ENCODE measurements at regions not wholly inside any gene's neighbourhood (a gene's known extent, or its start where the extent isn't known, plus 50 kb on each side); places are given as distances from the start of the nearest gene placed in this dataset.

DNA sequence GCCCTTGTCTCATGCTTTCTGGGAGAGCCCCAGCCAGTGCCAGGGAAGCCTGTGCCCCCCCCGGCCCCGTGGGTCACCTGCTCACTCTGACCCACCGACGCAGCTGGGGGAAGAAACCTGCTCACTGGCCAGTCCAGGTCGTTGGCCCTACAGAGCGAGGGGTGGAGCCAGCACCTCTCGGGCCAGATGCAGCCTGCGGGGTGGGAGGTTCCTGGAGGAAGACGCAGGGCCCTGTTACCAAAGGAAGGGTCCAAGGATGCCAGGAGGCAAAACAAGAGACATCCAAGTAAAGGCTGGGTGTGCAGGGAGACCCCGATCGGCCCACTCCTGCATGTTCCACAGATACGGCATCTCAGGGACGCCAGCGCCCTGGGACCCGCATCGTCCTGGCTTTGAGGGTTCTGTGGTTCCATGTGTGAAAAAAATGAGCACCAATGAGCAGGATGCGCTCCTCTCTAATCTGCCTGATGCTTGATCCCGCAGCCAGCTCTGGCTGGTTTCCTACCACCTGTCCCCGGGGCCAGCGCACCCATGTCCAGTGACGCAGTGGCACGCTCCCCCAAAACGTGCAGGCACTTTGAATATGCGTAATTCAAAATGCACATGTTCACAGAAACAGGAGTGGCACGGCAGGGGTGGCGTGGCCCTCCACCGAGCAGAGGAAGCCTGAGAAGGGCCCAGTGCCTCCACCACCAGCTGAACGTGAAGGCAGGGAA lies 66.0 kb upstream of the GALNT9 start:
- DNase-seq (ENCODE audit: low read depth, low spot score) = no peak

DNA sequence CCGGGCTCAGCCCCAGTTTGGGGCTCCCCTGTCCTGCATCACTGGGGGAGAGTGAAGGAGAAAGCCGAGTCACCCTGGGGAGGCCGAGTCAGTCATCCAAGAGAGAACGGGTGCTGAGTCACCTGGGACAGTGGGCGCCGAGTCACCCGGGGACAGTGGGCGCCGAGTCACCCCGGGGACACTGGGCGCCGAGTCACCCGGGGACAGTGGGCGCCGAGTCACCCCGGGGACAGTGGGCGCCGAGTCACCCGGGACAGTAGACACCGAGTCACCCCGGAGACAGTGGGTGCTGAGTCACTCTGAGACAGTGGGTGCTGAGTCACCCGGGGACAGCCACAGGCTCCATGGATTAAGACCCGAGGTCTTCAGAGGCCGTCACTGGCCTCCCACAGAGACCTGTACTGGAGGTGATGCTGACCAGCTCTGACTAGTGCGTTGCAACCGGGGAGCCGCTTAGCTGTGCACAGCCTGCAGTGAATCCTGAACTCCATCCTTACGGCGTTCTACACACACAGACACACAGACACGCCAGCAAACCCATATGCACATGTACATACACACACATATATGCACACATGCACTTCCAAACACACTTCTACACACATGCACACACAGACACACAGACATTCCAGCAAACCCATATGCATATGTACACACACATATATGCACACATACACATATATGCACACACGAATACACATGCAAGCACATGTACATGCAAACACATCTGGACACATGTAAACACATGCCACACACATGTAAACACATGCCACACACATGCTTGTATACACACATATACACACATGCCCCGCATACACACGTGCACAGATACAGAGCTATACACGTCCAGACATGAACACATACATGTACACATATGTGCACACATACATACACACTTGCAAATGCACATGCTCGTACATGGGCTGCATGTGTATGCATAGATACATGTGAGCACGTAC lies 64.9 kb upstream of the GALNT9 start:
- no peak for DNase-seq (ENCODE audit: low read depth, low spot score)

DNA sequence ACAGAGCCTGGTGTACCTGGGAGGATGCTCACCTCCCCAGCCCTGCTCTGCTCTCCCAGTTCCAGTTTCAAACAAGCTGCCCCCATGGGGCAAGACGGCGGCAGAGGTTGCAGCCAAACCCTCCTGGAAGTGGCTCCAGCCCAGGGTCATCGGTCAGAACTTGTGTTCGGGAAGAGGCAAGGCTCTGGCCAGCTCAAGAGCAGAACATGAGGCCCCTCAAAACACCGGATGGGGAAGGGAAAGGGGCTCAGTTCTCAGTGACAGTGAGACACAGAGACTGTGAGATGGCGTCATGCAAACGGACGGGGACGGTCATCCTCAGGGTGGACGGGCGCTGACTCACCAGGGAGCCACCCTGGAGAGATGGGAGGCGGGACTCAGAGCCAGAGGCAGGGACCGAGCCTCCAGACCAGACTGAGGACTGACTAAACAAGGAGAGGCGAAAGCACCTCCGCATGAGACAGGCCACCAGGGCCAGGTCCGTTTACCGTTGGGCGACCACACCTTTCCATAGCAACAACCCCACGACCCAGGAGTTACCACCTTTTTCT lies 63.9 kb upstream of the GALNT9 start:
- no peak for DNase-seq (ENCODE audit: low read depth, low spot score)

DNA sequence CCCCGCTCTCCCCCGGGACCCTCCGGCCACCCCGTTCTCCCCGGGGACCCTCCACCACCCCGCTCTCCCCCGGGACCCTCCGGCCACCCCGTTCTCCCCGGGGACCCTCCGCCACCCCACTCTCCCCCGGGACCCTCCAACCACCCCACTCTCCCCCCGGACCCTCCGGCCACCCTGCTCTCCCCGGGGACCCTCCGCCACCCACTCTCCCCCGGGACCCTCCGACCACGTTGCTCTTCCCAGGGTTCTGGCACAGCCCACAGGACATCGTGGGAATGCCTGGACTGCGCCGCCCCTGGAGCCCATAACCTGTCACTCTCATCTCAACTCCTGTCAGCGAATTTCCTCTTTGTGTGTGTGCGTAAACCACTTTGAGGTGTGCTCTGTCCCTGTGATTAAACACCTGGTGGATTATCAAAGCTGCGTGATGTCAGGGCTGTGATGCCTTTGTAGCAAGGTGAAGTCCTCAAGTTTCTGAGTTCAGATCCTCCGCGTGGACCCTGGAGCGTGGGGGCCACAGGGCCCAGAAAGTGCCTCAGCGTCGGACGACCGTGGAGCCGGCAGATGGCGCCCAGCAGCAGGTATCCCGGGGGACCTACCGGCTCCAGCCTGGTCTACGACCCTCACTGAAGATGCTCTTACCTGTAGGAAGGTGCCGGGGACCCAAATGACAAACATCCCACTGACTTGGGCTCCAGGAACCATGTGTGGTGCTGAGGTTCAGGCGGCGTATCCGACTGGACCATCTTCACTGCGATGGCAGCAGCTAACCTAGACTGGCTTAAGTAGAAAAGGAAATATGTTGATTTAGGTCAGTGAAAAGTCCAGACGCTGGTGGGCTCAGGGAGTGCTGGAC lies 63.2 kb upstream of the GALNT9 start:
- DNase-seq (ENCODE audit: low read depth, low spot score) = no peak

DNA sequence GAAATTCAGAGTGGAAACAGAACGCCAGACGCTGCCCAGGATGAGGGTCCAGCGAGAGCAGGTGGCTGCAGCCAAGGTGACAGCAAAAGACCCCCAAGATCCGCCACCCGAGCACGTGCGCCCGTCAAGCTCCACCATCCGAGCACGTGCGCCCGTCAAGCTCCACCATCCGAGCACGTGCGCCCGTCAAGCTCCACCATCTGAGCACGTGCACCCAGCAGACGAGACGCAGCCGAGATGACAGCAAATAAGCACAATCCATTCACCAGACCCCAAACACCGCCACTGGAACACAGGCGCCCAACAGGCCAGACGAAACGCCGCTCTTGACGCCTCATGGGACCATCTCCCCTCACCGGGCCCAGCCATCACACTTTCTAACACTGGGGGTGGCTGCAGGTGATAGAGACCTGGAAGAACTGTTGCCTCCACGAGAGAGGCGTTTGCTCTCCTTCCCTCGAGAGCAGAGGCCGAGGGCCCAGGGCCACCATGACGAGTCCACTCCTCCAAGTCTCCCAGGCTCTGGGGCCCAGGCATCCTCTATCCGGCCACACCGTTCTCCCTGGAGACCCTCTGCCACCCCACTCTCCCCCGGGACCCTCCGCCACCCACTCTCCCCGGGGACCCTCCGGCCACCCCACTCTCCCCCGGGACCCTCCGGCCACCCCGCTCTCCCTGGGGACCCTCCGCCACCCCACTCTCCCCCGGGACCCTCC lies 62.1 kb upstream of the GALNT9 start:
- DNase-seq (ENCODE audit: low read depth, low spot score) = no peak

DNA sequence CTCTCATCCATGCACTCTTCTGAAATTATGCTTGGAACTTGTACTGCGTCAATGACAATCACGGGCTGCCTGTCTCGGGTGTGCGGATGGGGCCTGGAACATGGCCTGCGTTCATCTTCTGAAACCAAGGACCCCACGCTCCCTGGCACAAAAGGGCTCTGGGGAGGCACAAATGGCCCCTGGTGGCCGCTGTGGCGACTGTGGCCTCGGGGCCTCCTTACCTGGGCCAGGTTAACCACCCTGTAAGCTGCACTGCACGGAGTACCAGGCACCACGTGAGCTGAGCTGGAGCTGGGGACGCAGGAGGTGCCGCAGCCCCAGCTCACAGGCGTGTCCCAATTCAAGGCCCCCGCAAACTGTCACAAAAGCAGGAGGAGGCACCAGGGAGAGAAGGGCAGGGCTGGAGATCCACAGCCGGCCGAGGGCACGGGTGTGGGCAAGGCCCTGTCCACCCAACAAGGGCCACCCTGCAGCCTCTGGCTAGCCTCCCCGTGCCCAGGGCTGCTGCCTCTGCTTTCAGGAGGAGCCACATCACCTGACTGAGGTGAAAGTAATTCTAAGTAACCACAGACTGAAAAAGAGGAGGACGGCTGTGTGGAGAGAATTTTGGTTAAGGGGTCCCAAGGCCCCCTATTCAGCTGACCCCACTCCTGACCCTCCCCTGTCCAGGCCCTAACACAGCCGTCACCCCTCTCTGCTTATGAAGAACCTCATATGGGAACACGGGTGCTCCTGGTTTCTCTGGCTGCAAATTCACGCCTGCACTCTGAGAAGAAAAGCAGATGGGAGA lies 61.1 kb upstream of the GALNT9 start:
- DNase-seq (ENCODE audit: low read depth, low spot score) = no peak

DNA sequence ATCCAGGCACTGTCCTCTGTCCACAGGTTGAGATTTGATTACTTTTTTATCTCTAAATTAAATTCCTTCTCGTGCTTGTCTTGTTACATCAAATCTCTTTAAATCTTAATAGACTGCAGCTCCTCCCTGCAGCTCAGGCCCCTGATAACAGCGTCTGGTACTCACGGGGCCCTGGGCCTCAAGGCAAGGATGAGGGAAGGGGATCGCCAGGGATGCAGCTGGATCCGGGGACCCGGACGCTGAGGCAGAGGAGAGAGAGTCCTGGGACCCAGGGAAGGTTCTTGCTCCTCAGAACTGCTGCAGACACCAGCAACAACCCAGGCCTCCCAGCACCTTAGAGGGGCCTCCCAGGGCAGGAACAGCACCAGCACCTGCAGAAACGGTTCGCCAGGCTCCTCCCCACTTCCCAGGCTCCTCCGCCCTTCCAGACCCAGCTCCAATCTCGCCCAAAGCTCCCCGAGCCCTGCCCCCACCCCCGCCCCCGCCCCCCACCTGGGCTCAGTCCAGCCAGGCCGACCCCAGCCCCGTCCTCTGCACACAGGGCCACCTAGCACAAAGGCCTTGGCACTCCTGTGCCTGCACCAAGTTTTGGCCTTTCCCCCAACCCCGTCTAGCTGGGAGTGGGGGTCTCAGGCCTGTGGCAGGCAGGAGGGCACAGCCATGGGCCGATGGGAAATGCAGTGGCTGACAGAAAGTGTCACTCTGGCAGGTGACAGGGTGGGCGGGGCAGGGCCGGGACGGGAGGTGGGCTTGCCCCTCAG lies 60.3 kb upstream of the GALNT9 start:
- DNase-seq (ENCODE audit: low read depth, low spot score) = no peak

DNA sequence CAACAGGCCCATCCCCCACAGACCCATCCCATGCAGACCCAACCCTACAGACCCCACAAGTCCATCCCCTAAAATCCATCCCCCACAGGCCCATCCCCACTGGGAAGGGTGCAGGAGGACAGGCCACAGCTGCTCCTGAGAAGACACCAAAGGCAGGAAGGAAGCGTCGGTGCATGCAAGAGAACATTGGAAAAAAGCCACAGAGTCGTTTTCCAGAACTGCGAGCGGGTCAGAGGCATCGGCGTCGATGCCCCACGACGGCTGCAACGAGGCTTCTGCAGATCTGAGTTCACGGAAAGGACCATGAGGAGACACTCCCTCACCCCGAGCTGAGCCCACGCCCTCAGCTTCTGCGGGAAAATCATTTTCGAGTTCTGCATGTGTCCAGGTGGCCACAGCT lies 59.6 kb upstream of the GALNT9 start:
- no peak for DNase-seq (ENCODE audit: low read depth, low spot score)

DNA sequence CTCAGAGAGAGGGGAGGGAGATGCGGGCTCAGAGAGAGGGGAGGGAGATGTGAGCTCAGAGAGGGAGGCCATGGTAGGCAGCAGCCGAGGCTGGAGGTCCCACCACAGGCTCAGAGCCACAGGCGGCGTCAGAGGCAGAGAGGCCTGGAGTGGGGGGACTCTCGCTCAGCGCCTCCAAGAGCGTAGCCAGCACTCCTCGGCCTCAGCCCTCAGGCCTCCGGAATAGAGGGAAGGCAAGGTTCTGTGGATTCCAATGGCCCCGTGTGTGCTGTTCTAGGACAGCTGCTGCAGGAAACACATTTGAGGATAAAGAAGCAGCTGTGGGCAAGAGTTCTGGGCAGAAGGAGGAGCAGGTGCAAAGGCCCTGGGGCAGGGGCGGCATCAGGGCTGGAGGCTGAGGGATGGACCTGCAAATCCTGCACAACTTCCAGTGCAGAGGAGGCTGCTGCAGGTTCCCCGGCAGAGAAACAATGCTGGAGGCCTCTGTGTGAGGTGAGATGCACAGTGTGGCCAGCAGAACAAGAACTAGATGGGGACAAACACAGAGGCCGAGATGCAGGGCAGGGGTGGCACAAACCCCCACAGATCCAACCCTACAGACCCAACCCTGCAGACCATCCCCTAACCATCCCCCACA lies 59.1 kb upstream of the GALNT9 start:
- DNase-seq (ENCODE audit: low read depth, low spot score) = no peak

DNA sequence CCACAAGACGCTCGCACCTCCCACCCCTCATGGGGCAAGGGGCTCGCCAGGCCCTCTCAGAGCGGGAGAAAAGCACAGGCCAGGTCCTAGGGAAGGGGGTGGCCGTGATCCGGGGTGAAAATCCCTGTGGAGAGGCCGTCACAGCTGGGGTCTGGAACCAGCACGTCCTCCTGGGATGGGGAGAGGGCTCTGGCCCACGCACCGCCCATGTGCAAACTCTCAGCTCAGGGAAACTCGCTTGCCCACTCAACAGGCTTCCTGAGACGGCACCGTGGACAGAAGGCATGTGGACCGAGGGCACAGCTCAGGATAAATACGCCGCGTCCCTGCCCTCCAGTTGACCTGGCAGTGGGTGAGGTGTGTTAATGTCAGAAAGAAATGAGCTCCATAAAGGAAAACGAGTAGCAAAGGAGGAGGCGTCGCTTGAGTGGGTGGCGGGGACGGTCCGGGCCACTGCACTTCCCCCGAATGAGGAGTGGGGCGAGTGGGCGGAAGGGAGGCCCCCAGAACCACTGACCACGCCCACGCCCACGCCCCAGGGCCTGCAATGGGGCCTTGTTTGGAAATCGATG lies 57.6 kb upstream of the GALNT9 start:
- no peak for DNase-seq (ENCODE audit: low read depth, low spot score)

DNA sequence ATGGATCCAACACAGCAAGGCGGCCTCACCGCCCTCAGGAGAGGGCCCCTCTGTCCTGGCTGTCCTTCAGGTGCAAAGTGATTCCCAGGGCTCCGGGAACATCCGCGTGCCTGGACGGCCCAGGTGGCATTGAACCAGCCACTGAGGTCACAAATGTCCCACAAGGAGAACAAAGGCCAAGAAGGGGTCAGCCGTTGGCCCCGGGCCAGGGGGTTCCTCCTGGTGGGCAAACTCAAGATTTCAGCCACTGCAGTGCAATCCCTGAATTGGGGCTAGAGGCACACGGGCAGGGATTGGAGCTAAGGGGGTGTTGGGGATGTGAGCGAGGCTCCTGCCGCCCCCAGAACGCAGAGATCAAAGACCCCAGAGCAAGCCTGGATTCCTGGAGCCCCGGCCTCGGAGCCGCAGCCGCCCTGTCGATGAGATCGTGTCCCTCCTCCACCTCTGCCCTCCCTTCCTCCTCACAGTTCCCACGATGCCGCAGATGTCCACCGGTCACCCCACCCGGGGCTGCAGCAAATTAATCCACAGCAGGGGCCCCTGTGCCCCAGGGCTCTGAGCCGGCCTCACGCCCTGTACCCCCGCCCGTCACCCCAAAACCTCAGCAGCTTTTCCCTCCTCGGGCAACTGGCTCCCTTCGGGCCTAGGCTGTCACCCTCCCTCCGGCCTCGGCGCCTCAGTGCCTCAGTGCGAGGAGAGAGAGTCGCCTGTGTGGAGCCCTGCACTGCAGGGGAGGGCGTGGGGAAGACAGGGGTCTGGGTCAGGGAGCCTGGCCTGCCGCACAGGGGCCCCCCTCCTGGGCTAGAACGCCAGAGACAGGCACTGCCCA lies 56.7 kb upstream of the GALNT9 start:
- no peak for DNase-seq (ENCODE audit: low read depth, low spot score)

DNA sequence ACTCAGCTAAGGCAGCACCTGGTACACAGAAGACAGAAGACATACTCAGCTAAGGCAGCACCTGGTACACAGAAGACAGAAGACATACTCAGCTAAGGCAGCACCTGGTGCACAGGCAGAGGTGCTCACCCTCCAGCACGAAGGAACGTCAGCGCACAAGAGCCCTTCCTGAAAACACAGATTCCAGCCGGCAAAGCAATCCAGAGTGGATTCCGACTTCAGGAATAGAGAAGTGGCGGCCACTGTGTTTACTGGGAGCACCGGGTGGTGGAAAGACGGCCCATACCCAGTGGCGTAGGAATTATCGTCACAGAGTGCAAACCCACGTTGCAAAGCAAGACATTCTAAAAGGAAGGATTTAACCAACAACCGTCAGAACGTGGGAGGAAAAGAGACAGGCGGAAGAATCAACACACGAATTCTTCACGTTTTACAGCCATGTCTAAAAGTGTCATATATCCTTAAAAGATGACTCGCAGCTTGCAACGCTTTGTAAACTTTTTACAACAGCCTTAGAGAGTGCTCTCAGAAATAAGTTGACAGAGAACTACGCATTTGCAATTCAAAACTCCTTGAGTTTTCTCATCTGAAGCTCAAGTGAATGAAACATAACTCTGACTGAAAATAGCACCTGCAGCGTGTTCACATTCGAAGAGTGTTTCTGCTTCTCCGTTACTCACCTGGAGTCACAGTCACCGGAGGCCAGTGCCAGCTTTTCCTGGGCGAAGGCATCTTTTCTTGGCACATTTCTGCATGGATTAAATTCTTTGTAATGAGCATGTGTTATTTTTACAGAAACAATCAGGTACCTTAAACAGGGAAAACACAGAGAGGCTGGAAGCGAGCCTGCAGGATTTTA lies 55.8 kb upstream of the GALNT9 start:
- DNase-seq (ENCODE audit: low read depth, low spot score) = no peak

DNA sequence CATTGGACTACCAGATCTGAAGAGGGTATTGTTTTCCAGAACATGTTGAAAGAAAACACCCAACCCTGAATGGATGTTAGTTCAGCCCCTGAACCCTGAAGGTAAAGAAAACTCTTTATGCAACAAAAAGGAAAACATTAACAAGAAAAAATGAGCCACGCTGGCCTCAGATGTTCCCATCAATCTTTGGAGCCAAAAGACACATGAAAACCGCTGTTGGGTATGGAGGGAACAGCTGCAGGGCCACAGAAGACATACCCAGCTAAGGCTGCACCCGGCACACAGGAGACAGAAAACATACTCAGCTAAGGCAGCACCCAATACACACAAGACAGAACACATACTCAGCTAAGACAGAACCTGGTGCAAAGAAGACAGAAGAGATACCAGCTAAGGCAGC lies 51.3 kb upstream of the GALNT9 start:
- no peak for DNase-seq (ENCODE audit: low read depth, low spot score)

DNA sequence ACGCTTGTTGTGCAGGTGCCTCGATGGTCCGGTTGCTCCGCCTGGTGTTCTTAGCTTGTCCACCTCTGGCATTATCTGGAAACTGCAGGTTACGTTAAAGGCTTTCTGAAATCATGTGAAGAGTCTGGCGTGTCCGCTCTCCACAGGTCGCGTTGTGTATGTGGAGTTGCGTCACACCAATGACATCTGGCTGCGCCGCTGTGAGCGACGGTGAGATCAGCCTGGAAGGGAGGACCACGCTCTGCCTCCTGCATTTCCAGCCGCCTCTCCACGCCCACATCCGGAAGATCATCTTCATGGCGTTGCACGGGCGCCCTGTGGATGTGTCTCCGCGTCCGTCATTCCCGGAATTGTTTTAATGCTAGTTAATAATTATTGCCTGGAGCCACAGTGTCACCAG lies 50.6 kb upstream of the GALNT9 start:
- no peak for DNase-seq (ENCODE audit: low read depth, low spot score)

DNA sequence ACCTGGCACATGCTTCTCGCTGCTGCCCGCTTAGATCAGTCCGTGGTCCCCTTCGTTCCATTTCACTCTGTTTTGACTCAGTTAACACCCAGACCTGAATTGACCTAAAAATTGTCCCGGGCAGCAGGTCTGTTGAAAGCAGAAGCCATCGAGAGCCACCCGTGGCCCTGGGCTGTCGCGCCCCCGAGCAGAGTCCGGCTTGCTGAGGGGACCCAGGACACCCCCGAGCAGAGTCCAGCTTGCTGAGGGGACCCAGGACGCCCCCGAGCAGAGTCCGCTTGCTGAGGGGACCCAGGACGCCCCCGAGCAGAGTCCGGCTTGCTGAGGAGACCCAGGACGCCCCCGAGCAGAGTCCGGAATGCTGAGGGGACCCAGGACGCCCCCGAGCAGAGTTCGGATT lies 50.2 kb upstream of the GALNT9 start:
- no peak for DNase-seq (ENCODE audit: low read depth, low spot score)

Data from activated CD4-positive, CD25-positive, alpha-beta regulatory T cell treated with anti-CD3 and anti-CD28 coated beads, Interleukin-2, amount 50 U/mL, for 16 hours (primary cell).